ENCODE measurements at regions not wholly inside any gene's neighbourhood (a gene's known extent, or its start where the extent isn't known, plus 50 kb on each side); places are given as distances from the start of the nearest gene placed in this dataset.

GRCh38 chr5:5584236-5584745, 161.8 kb downstream of the ICE1 start:
- no peaks in the 10 kb centered on the region for H3K9me3 ChIP-seq
- intact Hi-C loops (cut with DNase I; ENCODE audit: low total_unique reads), result no loop called here
- no peak for DNase-seq (ENCODE audit: low spot score in 2 of 2)
- H3K36me3 ChIP-seq, result no peaks in the 10 kb centered on the region
- no peak overlapping the region for H3K27ac ChIP-seq
- TF ChIP-seq POLR2A (IDR thresholded peaks at IDR 0.05) (no peak), POLR2AphosphoS5 (IDR thresholded peaks at IDR 0.05) (no peak)
- TF ChIP-seq, protein P1, sequence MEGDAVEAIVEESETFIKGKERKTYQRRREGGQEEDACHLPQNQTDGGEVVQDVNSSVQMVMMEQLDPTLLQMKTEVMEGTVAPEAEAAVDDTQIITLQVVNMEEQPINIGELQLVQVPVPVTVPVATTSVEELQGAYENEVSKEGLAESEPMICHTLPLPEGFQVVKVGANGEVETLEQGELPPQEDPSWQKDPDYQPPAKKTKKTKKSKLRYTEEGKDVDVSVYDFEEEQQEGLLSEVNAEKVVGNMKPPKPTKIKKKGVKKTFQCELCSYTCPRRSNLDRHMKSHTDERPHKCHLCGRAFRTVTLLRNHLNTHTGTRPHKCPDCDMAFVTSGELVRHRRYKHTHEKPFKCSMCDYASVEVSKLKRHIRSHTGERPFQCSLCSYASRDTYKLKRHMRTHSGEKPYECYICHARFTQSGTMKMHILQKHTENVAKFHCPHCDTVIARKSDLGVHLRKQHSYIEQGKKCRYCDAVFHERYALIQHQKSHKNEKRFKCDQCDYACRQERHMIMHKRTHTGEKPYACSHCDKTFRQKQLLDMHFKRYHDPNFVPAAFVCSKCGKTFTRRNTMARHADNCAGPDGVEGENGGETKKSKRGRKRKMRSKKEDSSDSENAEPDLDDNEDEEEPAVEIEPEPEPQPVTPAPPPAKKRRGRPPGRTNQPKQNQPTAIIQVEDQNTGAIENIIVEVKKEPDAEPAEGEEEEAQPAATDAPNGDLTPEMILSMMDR (IDR thresholded peaks at IDR 0.05), result no peak
- no peaks in the 10 kb centered on the region for H3K27me3 ChIP-seq
- H3K4me3 ChIP-seq, result no peak overlapping the region
- no peaks in the 10 kb centered on the region for H3K4me1 ChIP-seq

- no peaks in the 10 kb centered on the region for H3K9me3 ChIP-seq
- H3K27me3 ChIP-seq, result no peaks in the 10 kb centered on the region
- no peak overlapping the region for H3K27ac ChIP-seq
- intact Hi-C loops (cut with DNase I; ENCODE audit: low total_unique reads), result no loop called here
- no peaks in the 10 kb centered on the region for H3K4me1 ChIP-seq
- no peaks in the 10 kb centered on the region for H3K36me3 ChIP-seq
- DNase-seq (ENCODE audit: low spot score in 2 of 2), result no peak
- no peak overlapping the region for H3K4me3 ChIP-seq
- TF ChIP-seq, protein P1 (IDR thresholded peaks at IDR 0.05), result no peak
- TF ChIP-seq POLR2A (IDR thresholded peaks at IDR 0.05), result no peak
- TF ChIP-seq POLR2AphosphoS5 (IDR thresholded peaks at IDR 0.05), result no peak
Observed at GRCh38 chr5:5583832-5584231, 161.4 kb downstream of the ICE1 start.

- DNase-seq (ENCODE audit: low spot score in 2 of 2), result no peak
- Histone ChIP-seq H3K4me1 (no peaks in the 10 kb centered on the region), H3K36me3 (no peaks in the 10 kb centered on the region), H3K27ac (no peak overlapping the region), H3K4me3 (no peak overlapping the region), H3K27me3 (no peaks in the 10 kb centered on the region), H3K9me3 (no peaks in the 10 kb centered on the region)
- TF ChIP-seq POLR2AphosphoS5 (IDR thresholded peaks at IDR 0.05), result no peak
- TF ChIP-seq, protein P1 (IDR thresholded peaks at IDR 0.05), result no peak
- no peak for TF ChIP-seq POLR2A (IDR thresholded peaks at IDR 0.05)
- intact Hi-C loops (cut with DNase I; ENCODE audit: low total_unique reads), result no loop called here
Observed at GRCh38 chr5:5583023-5583765, 160.7 kb downstream of the ICE1 start.

DNA sequence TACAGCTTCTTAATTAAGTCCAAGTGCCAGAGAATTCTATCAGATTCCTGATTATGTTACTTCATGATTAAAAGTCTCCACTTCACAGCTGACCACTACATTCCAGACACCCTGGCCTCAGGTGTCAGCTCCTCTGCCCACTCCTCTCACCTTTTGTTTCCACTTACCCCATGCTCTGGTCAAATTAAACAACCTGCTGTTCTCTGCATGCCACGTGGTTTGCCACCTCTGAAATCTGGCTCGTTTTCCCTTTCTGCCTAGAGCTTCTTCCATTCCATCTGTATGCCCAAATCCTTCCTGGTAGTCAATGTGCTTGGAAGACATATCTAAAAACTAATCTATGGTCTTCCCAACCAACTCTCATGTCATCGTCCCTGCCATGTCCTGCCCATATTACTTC, 158.6 kb downstream of the ICE1 start:
- no peak overlapping the region for H3K4me3 ChIP-seq
- TF ChIP-seq POLR2A (IDR thresholded peaks at IDR 0.05) (no peak), POLR2AphosphoS5 (IDR thresholded peaks at IDR 0.05) (no peak)
- TF ChIP-seq, protein P1 (IDR thresholded peaks at IDR 0.05), result no peak
- intact Hi-C loops (cut with DNase I; ENCODE audit: low total_unique reads), result no loop called here
- no peaks in the 10 kb centered on the region for H3K9me3 ChIP-seq
- no peaks in the 10 kb centered on the region for H3K4me1 ChIP-seq
- no peak for DNase-seq (ENCODE audit: low spot score in 2 of 2)
- H3K36me3 ChIP-seq, result no peaks in the 10 kb centered on the region
- no peak overlapping the region for H3K27ac ChIP-seq
- H3K27me3 ChIP-seq, result no peaks in the 10 kb centered on the region

GRCh38 chr5:5576744-5577143, 154.3 kb downstream of the ICE1 start:
- no peaks in the 10 kb centered on the region for H3K27me3 ChIP-seq
- H3K9me3 ChIP-seq, result no peaks in the 10 kb centered on the region
- H3K36me3 ChIP-seq, result no peaks in the 10 kb centered on the region
- DNase-seq (ENCODE audit: low spot score in 2 of 2), result no peak
- intact Hi-C loops (cut with DNase I; ENCODE audit: low total_unique reads), result no loop called here
- no peaks in the 10 kb centered on the region for H3K4me1 ChIP-seq
- H3K4me3 ChIP-seq, result no peak overlapping the region
- TF ChIP-seq, protein P1 (IDR thresholded peaks at IDR 0.05), result no peak
- no peak for TF ChIP-seq POLR2A (IDR thresholded peaks at IDR 0.05)
- TF ChIP-seq POLR2AphosphoS5 (IDR thresholded peaks at IDR 0.05), result no peak
- H3K27ac ChIP-seq, result no peak overlapping the region

Data from breast epithelium (tissue), 4 donors.